Stomach (tissue), 8 donors: ENCODE measurements at regions not wholly inside any gene's neighbourhood (a gene's known extent, or its start where the extent isn't known, plus 50 kb on each side); places are given as distances from the start of the nearest gene placed in this dataset.

Experiments
- DNase-seq, 2 donors: peaks; one replicate each; pipeline versions ENCODE4 v3.0.0 to v3.0.0-alpha.2; 2013 to 2019
- H3K27ac ChIP-seq, 5 donors: fragments of 200-600 bp in 4 of 5; sonication (generic) in 4 of 5; one replicate each; pipeline ENCODE4 v1.5.1; 2013 to 2019; ENCODE audit warnings: mild to moderate bottlenecking in 1 of 5, moderate library complexity in 1 of 5
- H3K27me3 ChIP-seq, 3 donors: fragments of 200-600 bp; sonication (generic); one replicate each; pipeline ENCODE4 v1.5.1; 2017 to 2019; ENCODE audit warnings: mixed run types in 1 of 3
- H3K36me3 ChIP-seq, 4 donors: fragments of 200-600 bp; sonication (generic); 1 replicate in 3 of 4; 2 replicates in 1 of 4; pipeline ENCODE4 v1.5.1; 2016 to 2019
- H3K4me1 ChIP-seq, 4 donors: fragments of 200-600 bp; sonication (generic); one replicate each; pipeline ENCODE4 v1.5.1; 2016 to 2019
- H3K4me3 ChIP-seq, 4 donors: fragments of 200-600 bp; sonication (generic) in 3 of 4; one replicate each; pipeline ENCODE4 v1.5.1; 2016 to 2019; ENCODE audit warnings: mild to moderate bottlenecking in 1 of 4
- H3K9me3 ChIP-seq, 4 donors: fragments of 200-600 bp; sonication (generic); one replicate each; pipeline ENCODE4 v1.5.1; 2016 to 2019
- EP300 ChIP-seq: sonication (generic); formaldehyde crosslinking; IDR thresholded peaks from one replicate; pipeline ENCODE4 v1.6.1; 2017; ENCODE audit warnings: antibody characterized with exemption
- POLR2A ChIP-seq, 4 donors: fragments of 450-650 bp; IDR thresholded peaks; one replicate each; pipeline ENCODE4 v1.6.1; 2016; ENCODE audit warnings: antibody characterized with exemption in 4 of 4, control low read depth in 2 of 4, mild to moderate bottlenecking in 1 of 4, moderate library complexity in 1 of 4
- POLR2AphosphoS5 ChIP-seq, 3 donors: sonication (generic); formaldehyde crosslinking; IDR thresholded peaks; one replicate each; pipeline ENCODE4 v1.6.1; 2016; ENCODE audit warnings: antibody characterized with exemption in 3 of 3
- WGBS, 5 donors: extraction: QIAGEN DNeasy Blood & Tissue Kit in 3 of 5; methylation state at CpG; one replicate each; pipeline versions ENCODE4 v1.1.5 to v1.1.7; 2013 to 2018; 5-methylcytosine and 5-hydroxymethylcytosine counted together
- intact Hi-C: fragments of 100-400 bp; cut with DNase I; formaldehyde crosslinking; loops from one replicate; pipeline ENCODE4 v1.15.1; 2023; ENCODE audit warnings: low total_unique reads
- TF ChIP-seq, protein P1 (sequence below), 7 experiments: fragments of 450-650 bp in 4 of 7; fragments of 200-600 bp in 3 of 7; sonication (generic) in 3 of 7; IDR thresholded peaks; one replicate each; pipeline ENCODE4 v1.5.1; 2016 to 2019; ENCODE audit warnings: antibody characterized with exemption in 7 of 7, control low read depth in 2 of 7, mild to moderate bottlenecking in 1 of 7
- donor health status: healthy with polysubstance abuse.
- donor health status: Bipolar disorder and iron deficiency.
- donor health status: healthy.

GRCh38 chr1:56019472-56019871, 559.9 kb downstream of the PLPP3 start:
- Histone ChIP-seq H3K4me1 (no peaks in the 10 kb centered on the region), H3K4me3 (no peak overlapping the region), H3K27me3 (no peaks in the 10 kb centered on the region), H3K9me3 (no peaks in the 10 kb centered on the region), H3K27ac (no peak overlapping the region), H3K36me3 (no peaks in the 10 kb centered on the region)
- no peak for DNase-seq
- intact Hi-C loops = no loop called here
- TF ChIP-seq POLR2AphosphoS5 (IDR thresholded peaks at IDR 0.05) (no peak), EP300 (no peak), POLR2A (IDR thresholded peaks at IDR 0.05) (no peak)
- TF ChIP-seq, protein P1, sequence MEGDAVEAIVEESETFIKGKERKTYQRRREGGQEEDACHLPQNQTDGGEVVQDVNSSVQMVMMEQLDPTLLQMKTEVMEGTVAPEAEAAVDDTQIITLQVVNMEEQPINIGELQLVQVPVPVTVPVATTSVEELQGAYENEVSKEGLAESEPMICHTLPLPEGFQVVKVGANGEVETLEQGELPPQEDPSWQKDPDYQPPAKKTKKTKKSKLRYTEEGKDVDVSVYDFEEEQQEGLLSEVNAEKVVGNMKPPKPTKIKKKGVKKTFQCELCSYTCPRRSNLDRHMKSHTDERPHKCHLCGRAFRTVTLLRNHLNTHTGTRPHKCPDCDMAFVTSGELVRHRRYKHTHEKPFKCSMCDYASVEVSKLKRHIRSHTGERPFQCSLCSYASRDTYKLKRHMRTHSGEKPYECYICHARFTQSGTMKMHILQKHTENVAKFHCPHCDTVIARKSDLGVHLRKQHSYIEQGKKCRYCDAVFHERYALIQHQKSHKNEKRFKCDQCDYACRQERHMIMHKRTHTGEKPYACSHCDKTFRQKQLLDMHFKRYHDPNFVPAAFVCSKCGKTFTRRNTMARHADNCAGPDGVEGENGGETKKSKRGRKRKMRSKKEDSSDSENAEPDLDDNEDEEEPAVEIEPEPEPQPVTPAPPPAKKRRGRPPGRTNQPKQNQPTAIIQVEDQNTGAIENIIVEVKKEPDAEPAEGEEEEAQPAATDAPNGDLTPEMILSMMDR (IDR thresholded peaks at IDR 0.05) = no peak

- no peak for DNase-seq
- intact Hi-C loops = no loop called here
- Histone ChIP-seq H3K4me3 (no peak overlapping the region), H3K27ac (no peak overlapping the region), H3K36me3 (no peaks in the 10 kb centered on the region), H3K9me3 (no peaks in the 10 kb centered on the region), H3K4me1 (no peaks in the 10 kb centered on the region), H3K27me3 (no peaks in the 10 kb centered on the region)
- TF ChIP-seq, protein P1 (IDR thresholded peaks at IDR 0.05) = no peak
- no peak for TF ChIP-seq POLR2A (IDR thresholded peaks at IDR 0.05)
- TF ChIP-seq EP300 = no peak
- TF ChIP-seq POLR2AphosphoS5 (IDR thresholded peaks at IDR 0.05) = no peak
- WGBS, 5 donors = 79 to 91% (median 84%) methylated on average over 2 of the region's 2 CpGs
Observed at GRCh38 chr1:56017336-56017735, 562.0 kb downstream of the PLPP3 start.

- no peak for TF ChIP-seq EP300
- TF ChIP-seq, protein P1 (IDR thresholded peaks at IDR 0.05) = no peak
- TF ChIP-seq POLR2A (IDR thresholded peaks at IDR 0.05) = no peak
- no peak for TF ChIP-seq POLR2AphosphoS5 (IDR thresholded peaks at IDR 0.05)
- WGBS, 5 donors = 82 to 93% (median 88%) methylated on average over 1 of the region's 1 CpG
Observed at GRCh38 chr1:56003846-56004245, 575.5 kb downstream of the PLPP3 start.

DNA sequence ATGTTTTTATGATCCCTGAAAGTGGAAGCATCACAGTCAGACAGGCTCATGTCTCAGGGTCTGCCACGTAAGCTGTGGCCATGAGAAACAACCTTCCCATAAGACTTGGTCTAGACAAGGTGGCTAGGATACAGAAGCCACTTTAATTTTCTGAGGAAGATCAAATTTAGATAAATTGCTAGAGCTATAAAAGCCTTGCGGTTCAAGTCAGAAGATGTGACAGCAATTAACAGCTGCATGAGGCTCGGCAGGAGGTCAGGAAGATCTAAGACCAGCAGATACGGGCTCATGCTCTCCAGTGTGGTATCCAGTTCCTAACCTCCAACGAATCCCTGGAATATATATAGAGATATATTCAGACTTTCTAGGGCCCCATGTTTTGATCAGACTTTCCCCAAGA, 577.1 kb downstream of the PLPP3 start:
- no peaks in the 10 kb centered on the region for H3K36me3 ChIP-seq
- no peaks in the 10 kb centered on the region for H3K4me1 ChIP-seq
- intact Hi-C loops = no loop called here
- TF ChIP-seq EP300 = no peak
- no peak for TF ChIP-seq POLR2AphosphoS5 (IDR thresholded peaks at IDR 0.05)
- no peak for TF ChIP-seq POLR2A (IDR thresholded peaks at IDR 0.05)
- TF ChIP-seq, protein P1 (IDR thresholded peaks at IDR 0.05) = no peak
- H3K9me3 ChIP-seq = no peaks in the 10 kb centered on the region
- H3K27ac ChIP-seq = no peak overlapping the region
- DNase-seq = no peak
- no peak overlapping the region for H3K4me3 ChIP-seq
- H3K27me3 ChIP-seq = no peaks in the 10 kb centered on the region
- 72 to 81% (median 75%) methylated on average over 5 of the region's 5 CpGs for WGBS, 5 donors

More at GRCh38 chr1:56003846-56004245, 575.5 kb downstream of the PLPP3 start:
- no peaks in the 10 kb centered on the region for H3K27me3 ChIP-seq
- no peaks in the 10 kb centered on the region for H3K9me3 ChIP-seq
- H3K36me3 ChIP-seq = no peaks in the 10 kb centered on the region
- intact Hi-C loops = no loop called here
- DNase-seq = no peak
- H3K27ac ChIP-seq = no peak overlapping the region
- H3K4me1 ChIP-seq = no peaks in the 10 kb centered on the region
- H3K4me3 ChIP-seq = no peak overlapping the region
